ENCODE measurements at regions not wholly inside any gene's neighbourhood (a gene's known extent, or its start where the extent isn't known, plus 50 kb on each side); places are given as distances from the start of the nearest gene placed in this dataset.

DNA sequence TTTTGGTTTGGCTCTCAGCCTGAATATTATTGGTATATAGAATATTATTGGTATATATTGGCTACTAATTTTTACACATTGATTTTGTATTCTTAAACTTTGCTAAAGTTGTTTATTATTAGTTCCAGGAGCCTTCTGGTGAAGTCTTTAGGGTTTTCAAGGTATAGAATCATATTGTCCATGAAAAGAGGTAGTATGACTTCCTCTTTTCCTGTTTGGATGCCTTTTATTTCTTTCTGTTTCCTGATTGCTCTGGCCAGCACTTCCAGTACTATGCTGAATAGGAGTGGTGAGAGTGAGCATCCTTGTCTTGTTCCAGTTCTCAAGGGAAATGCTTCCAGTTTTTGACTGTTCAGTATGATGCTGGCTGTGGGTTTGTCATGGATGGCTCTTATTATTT, 107.3 kb upstream of the LIPC start:
- H3K36me3 ChIP-seq, result no peaks in the 10 kb centered on the region
- H3K27ac ChIP-seq, result no peak overlapping the region
- H3K27me3 ChIP-seq, result no peaks in the 10 kb centered on the region
- DNase-seq, result no peak
- no peak overlapping the region for H3K4me3 ChIP-seq
- intact Hi-C loops (cut with DNase I; ENCODE audit: low total_unique reads), result no loop called here
- no peaks in the 10 kb centered on the region for H3K4me1 ChIP-seq
- no peaks in the 10 kb centered on the region for H3K9me3 ChIP-seq
- TF ChIP-seq, protein P1, sequence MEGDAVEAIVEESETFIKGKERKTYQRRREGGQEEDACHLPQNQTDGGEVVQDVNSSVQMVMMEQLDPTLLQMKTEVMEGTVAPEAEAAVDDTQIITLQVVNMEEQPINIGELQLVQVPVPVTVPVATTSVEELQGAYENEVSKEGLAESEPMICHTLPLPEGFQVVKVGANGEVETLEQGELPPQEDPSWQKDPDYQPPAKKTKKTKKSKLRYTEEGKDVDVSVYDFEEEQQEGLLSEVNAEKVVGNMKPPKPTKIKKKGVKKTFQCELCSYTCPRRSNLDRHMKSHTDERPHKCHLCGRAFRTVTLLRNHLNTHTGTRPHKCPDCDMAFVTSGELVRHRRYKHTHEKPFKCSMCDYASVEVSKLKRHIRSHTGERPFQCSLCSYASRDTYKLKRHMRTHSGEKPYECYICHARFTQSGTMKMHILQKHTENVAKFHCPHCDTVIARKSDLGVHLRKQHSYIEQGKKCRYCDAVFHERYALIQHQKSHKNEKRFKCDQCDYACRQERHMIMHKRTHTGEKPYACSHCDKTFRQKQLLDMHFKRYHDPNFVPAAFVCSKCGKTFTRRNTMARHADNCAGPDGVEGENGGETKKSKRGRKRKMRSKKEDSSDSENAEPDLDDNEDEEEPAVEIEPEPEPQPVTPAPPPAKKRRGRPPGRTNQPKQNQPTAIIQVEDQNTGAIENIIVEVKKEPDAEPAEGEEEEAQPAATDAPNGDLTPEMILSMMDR (IDR thresholded peaks at IDR 0.05), result no peak

- Histone ChIP-seq H3K9me3 (no peaks in the 10 kb centered on the region), H3K27me3 (no peaks in the 10 kb centered on the region), H3K4me1 (peaks cover 0 to 32% (median 23%) of the 10 kb centered on the region in 4 donors), H3K4me3 (no peak overlapping the region), H3K36me3 (no peaks in the 10 kb centered on the region), H3K27ac (no peak overlapping the region)
- no peak for DNase-seq
- intact Hi-C loops (cut with DNase I; ENCODE audit: low total_unique reads), result no loop called here
- TF ChIP-seq, protein P1 (IDR thresholded peaks at IDR 0.05), result no peak
Observed at GRCh38 chr15:58327958-58328357, 103.8 kb upstream of the LIPC start.

DNA sequence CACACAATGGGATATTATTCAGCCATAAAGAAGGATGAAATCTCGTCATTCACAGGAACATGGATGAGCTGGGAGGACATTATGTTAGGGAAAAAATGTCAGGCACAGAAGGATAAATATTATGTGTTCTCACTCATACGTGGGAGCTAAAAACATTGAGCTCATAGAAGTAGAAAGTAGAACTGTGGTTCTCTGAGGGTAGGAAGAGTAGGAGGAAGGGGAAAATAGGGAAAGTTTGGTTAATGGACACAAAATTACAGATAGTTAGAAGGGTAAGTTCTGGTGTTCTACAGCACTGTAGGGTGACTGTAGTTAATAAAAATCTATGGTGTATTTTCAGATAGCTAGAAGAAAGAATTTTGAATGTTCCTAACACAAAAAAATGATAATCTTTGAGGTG, 102.6 kb upstream of the LIPC start:
- H3K27ac ChIP-seq, result no peak overlapping the region
- no peaks in the 10 kb centered on the region for H3K9me3 ChIP-seq
- H3K36me3 ChIP-seq, result no peaks in the 10 kb centered on the region
- no peak for DNase-seq
- intact Hi-C loops (cut with DNase I; ENCODE audit: low total_unique reads), result no loop called here
- H3K4me3 ChIP-seq, result no peak overlapping the region
- TF ChIP-seq, protein P1 (IDR thresholded peaks at IDR 0.05), result no peak
- H3K4me1 ChIP-seq, result peaks cover 0 to 35% (median 23%) of the 10 kb centered on the region in 4 donors
- H3K27me3 ChIP-seq, result no peaks in the 10 kb centered on the region

GRCh38 chr15:58329781-58330671, 101.8 kb upstream of the LIPC start:
- Histone ChIP-seq H3K27ac (no peak overlapping the region), H3K4me3 (no peak overlapping the region), H3K9me3 (no peaks in the 10 kb centered on the region), H3K36me3 (no peaks in the 10 kb centered on the region), H3K4me1 (peaks cover 0 to 35% (median 23%) of the 10 kb centered on the region in 4 donors), H3K27me3 (no peaks in the 10 kb centered on the region)
- no peak for DNase-seq
- TF ChIP-seq, protein P1 (IDR thresholded peaks at IDR 0.05), result no peak
- intact Hi-C loops (cut with DNase I; ENCODE audit: low total_unique reads), result no loop called here

GRCh38 chr15:58330741-58331559, 100.8 kb upstream of the LIPC start:
- no peak for DNase-seq
- Histone ChIP-seq H3K36me3 (no peaks in the 10 kb centered on the region), H3K4me3 (no peak overlapping the region), H3K9me3 (no peaks in the 10 kb centered on the region), H3K27ac (peak overlapping the region in 1 of 2 donors; percentile 44), H3K27me3 (no peaks in the 10 kb centered on the region), H3K4me1 (peaks cover 0 to 35% (median 23%) of the 10 kb centered on the region in 4 donors)
- TF ChIP-seq, protein P1 (IDR thresholded peaks at IDR 0.05), result no peak
- intact Hi-C loops (cut with DNase I; ENCODE audit: low total_unique reads), result no loop called here
